ENCODE measurements at regions not wholly inside any gene's neighbourhood (a gene's known extent, or its start where the extent isn't known, plus 50 kb on each side); places are given as distances from the start of the nearest gene placed in this dataset.

DNA sequence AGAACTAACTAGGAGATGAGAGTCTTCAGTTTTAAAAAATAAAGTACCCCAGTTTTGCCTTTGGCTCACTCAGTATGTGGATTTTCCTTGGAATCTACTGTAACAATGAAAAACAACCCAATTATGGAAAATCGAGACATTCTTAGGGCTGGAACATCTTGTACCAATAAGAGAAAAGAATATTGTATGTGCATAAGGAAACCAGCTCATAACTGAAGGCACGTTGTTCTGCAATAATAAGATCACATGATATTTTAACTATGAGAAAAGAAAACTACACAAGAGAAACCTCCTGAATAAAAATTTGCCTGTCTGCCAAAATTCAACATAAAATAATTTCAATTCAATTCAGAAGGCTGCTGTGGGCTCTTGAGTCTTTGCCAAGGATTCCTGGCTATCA, 261.8 kb upstream of the EDNRA start:
- H3K27ac ChIP-seq, result no peak overlapping the region
- no peak for DNase-seq
- H3K4me3 ChIP-seq (ENCODE audit: low read depth, low read length), result no peak overlapping the region
- no peaks in the 10 kb centered on the region for H3K9me3 ChIP-seq (ENCODE audit: severe bottlenecking)
- no peaks in the 10 kb centered on the region for H3K36me3 ChIP-seq
- no peaks in the 10 kb centered on the region for H3K27me3 ChIP-seq (ENCODE audit: insufficient read depth, low read depth, severe bottlenecking)
- TF ChIP-seq, protein P1, sequence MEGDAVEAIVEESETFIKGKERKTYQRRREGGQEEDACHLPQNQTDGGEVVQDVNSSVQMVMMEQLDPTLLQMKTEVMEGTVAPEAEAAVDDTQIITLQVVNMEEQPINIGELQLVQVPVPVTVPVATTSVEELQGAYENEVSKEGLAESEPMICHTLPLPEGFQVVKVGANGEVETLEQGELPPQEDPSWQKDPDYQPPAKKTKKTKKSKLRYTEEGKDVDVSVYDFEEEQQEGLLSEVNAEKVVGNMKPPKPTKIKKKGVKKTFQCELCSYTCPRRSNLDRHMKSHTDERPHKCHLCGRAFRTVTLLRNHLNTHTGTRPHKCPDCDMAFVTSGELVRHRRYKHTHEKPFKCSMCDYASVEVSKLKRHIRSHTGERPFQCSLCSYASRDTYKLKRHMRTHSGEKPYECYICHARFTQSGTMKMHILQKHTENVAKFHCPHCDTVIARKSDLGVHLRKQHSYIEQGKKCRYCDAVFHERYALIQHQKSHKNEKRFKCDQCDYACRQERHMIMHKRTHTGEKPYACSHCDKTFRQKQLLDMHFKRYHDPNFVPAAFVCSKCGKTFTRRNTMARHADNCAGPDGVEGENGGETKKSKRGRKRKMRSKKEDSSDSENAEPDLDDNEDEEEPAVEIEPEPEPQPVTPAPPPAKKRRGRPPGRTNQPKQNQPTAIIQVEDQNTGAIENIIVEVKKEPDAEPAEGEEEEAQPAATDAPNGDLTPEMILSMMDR (IDR thresholded peaks at IDR 0.05; ENCODE audit: low read depth, low read length), result no peak

DNA sequence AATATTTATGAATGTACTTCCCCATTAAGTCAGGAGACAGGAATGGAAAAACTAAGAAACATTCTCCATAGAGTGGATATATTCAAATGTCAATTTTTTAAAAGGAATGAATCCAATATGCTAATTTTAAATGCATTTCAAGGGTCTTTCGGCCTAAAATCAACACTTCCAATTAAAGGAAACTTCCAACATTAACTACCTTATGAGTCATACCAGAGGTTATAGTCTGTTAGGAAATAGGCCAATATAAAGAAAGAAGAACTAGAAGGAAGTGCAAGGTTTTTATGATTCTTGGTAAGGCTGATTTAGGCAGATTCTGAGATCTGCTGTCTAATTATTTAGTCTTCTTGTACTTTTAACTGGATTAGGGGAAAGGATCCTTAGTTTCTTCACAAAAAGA, 260.1 kb upstream of the EDNRA start:
- TF ChIP-seq, protein P1 (IDR thresholded peaks at IDR 0.05; ENCODE audit: low read depth, low read length), result no peak
- no peaks in the 10 kb centered on the region for H3K36me3 ChIP-seq
- no peaks in the 10 kb centered on the region for H3K27me3 ChIP-seq (ENCODE audit: insufficient read depth, low read depth, severe bottlenecking)
- H3K9me3 ChIP-seq (ENCODE audit: severe bottlenecking), result no peaks in the 10 kb centered on the region
- no peak overlapping the region for H3K27ac ChIP-seq
- no peak overlapping the region for H3K4me3 ChIP-seq (ENCODE audit: low read depth, low read length)
- DNase-seq, result no peak

DNA sequence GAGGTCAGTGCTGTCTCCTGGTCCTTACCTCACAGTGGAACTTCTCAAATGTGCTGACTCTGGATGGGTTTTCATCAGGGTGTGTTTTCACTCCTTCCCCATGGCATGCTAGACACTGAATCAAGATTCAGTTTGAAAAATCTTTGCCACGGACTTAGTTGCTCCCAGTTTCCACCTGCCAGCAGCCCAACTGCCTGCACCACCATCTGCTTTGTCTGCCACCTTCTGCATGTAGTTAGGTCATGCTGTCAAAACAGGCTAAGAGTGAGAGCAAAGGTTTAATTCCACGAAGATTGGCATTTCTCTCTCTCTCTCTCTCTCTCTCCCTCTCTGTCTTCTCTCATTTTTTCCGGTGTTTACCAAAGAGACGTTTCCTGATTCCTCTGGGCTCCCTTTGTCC, 258.0 kb upstream of the EDNRA start:
- H3K27ac ChIP-seq, result no peak overlapping the region
- H3K9me3 ChIP-seq (ENCODE audit: severe bottlenecking), result no peaks in the 10 kb centered on the region
- DNase-seq, result no peak
- TF ChIP-seq, protein P1 (IDR thresholded peaks at IDR 0.05; ENCODE audit: low read depth, low read length), result no peak
- H3K36me3 ChIP-seq, result no peaks in the 10 kb centered on the region
- no peak overlapping the region for H3K4me3 ChIP-seq (ENCODE audit: low read depth, low read length)
- H3K27me3 ChIP-seq (ENCODE audit: insufficient read depth, low read depth, severe bottlenecking), result no peaks in the 10 kb centered on the region

DNA sequence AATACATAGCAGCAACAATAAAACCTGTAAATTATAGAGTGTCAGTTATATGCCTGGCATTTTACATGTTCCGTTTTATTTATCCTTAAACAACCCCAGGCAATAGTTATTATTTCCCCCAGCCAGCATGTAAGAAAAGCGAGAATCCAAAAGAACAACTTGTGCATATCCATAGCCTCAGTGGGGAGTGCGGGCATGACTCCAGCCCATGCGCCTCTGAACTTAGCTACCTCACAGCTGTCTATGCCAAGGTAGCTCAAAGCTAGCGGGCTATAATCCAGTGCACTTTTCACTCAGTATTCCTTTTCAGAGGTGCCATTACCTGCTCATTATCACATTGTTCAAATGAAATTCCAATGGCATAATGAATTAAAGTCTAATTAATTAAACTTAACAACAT, 257.3 kb upstream of the EDNRA start:
- Histone ChIP-seq H3K36me3 (no peaks in the 10 kb centered on the region), H3K27ac (no peak overlapping the region), H3K27me3 (ENCODE audit: insufficient read depth, low read depth, severe bottlenecking) (no peaks in the 10 kb centered on the region), H3K9me3 (ENCODE audit: severe bottlenecking) (no peaks in the 10 kb centered on the region), H3K4me3 (ENCODE audit: low read depth, low read length) (no peak overlapping the region)
- no peak for DNase-seq
- TF ChIP-seq, protein P1 (IDR thresholded peaks at IDR 0.05; ENCODE audit: low read depth, low read length), result no peak

DNA sequence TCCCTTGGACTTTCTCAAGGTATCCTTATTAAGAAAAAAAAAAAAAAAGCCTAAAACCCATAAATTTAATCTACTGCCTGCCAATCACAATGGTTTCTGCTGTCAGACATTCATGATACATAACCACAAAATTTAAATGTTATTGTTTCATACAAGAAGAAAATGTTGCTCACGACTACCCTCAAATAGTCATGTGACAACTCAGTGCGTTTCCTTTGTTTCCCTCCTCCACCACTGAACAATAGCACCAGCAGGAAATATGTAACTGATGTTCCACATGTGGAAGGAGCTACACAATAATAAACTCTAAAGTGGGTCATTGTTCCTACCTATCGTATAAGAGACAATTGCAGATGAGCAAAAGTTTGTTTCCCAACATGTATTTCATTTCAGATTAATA, 244.1 kb upstream of the EDNRA start:
- H3K27me3 ChIP-seq (ENCODE audit: insufficient read depth, low read depth, severe bottlenecking), result no peaks in the 10 kb centered on the region
- no peak for DNase-seq
- H3K9me3 ChIP-seq (ENCODE audit: severe bottlenecking), result no peaks in the 10 kb centered on the region
- H3K27ac ChIP-seq, result no peak overlapping the region
- no peaks in the 10 kb centered on the region for H3K36me3 ChIP-seq
- TF ChIP-seq, protein P1 (IDR thresholded peaks at IDR 0.05; ENCODE audit: low read depth, low read length), result no peak
- H3K4me3 ChIP-seq (ENCODE audit: low read depth, low read length), result no peak overlapping the region

DNA sequence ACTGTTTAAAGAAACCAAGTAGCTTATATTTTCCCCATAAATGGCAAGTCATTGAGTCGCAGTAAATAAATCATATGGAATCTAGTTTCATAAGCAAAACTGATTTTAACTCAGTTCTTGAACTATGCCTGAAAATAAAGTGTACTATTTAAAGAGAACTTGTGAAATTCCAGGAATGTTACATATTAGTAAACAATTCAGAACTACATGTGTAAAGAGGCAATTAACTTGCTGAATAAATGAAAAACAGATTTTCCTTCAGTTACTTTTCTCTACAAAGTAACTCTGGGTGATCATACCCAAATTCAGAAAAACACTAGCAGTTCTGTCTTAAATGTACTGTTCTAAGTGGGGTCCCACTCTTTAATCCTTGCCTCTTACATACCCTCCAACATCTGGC, 236.1 kb upstream of the EDNRA start:
- Histone ChIP-seq H3K4me3 (ENCODE audit: low read depth, low read length) (no peak overlapping the region), H3K36me3 (no peaks in the 10 kb centered on the region), H3K27ac (no peak overlapping the region), H3K9me3 (ENCODE audit: severe bottlenecking) (no peaks in the 10 kb centered on the region), H3K27me3 (ENCODE audit: insufficient read depth, low read depth, severe bottlenecking) (no peaks in the 10 kb centered on the region)
- DNase-seq, result no peak
- TF ChIP-seq, protein P1 (IDR thresholded peaks at IDR 0.05; ENCODE audit: low read depth, low read length), result no peak
